ENCODE measurements at regions not wholly inside any gene's neighbourhood (a gene's known extent, or its start where the extent isn't known, plus 50 kb on each side); places are given as distances from the start of the nearest gene placed in this dataset.

- no peak overlapping the region for H3K27ac ChIP-seq
- TF ChIP-seq, protein P1, sequence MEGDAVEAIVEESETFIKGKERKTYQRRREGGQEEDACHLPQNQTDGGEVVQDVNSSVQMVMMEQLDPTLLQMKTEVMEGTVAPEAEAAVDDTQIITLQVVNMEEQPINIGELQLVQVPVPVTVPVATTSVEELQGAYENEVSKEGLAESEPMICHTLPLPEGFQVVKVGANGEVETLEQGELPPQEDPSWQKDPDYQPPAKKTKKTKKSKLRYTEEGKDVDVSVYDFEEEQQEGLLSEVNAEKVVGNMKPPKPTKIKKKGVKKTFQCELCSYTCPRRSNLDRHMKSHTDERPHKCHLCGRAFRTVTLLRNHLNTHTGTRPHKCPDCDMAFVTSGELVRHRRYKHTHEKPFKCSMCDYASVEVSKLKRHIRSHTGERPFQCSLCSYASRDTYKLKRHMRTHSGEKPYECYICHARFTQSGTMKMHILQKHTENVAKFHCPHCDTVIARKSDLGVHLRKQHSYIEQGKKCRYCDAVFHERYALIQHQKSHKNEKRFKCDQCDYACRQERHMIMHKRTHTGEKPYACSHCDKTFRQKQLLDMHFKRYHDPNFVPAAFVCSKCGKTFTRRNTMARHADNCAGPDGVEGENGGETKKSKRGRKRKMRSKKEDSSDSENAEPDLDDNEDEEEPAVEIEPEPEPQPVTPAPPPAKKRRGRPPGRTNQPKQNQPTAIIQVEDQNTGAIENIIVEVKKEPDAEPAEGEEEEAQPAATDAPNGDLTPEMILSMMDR (conservative IDR thresholded peaks at IDR 0.05) = no peak
Measured at GRCh38 chrX:27404366-27404765, 58.8 kb downstream of the PPP4R3C start.

DNA sequence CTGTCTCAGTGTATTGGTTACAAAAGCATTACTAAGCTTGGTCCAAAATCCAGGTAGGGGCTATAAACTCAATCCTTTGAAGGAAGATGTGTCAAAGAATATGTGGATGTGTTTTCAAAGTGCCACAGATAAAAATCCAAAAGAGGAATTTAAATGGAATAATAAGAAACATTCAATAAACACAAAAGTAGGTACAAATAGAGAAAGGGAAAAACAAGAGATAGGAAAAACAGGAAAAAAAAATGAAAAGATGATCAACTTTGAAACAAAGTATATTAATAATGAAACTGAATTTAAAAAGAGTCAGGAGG, 64.0 kb downstream of the PPP4R3C start:
- H3K27ac ChIP-seq = no peak overlapping the region
- TF ChIP-seq, protein P1 (conservative IDR thresholded peaks at IDR 0.05) = peak; percentile 25

DNA sequence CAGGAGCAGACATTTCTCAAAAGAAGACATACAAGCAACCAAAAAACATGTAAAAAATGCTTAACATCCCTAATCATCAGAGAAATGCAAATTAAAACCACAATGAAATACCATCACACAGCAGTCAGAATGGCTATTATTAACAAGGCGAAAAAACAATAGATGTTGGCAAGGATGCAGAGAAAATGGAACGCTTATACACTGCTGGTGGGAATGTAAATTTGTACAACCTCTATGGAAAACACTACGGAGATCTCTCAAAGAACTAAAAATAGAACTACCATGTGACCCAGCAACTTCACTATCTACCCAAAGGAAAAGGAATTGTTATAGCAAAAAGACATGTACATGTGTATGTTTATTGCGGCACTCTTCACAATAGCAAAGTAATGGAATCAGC, 71.5 kb downstream of the PPP4R3C start:
- no peak overlapping the region for H3K27ac ChIP-seq
- TF ChIP-seq, protein P1 (conservative IDR thresholded peaks at IDR 0.05) = no peak

DNA sequence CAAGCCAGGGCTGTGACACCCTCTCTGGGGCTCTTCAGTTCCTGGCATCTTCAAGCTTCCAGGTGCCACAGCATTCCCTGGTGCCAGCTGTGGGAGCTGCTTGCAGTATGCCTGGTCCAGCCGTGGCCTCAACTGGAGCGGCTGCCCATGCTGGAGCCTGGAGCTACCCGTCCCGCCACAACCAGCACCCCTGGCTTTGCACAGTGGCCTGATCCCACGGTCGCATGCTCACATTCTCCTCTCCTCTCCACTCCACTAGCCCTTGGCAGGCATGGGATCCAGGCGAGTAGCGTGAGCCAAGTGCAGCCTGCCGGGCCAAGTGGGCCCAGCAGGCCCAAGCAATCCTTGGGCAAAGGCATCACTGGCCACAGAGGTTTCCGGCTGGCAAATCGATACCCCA, 81.7 kb downstream of the PPP4R3C start:
- H3K27ac ChIP-seq = no peak overlapping the region
- TF ChIP-seq, protein P1 (conservative IDR thresholded peaks at IDR 0.05) = no peak

- TF ChIP-seq, protein P1 (conservative IDR thresholded peaks at IDR 0.05) = no peak
- no peak overlapping the region for H3K27ac ChIP-seq
Measured at GRCh38 chrX:27380163-27380845, 82.8 kb downstream of the PPP4R3C start.

DNA sequence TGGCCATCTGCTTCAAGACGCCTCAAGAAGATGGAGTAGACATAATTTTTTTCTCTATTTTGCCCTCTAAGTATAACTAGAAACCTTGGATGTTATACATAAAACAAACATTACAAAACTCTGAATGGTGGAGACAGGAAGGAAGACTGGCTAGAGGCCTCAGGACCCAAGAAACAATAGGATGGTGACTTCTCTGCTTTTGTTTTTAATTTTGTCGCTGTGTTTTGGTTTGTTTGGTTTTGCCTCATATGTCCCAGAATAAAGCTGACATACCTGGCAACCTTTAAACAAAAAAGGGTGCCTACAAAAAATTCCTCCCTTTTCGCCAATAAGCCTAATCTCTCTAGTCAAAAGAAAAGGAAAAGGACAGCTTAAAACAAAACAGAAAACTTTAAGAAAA, 109.1 kb downstream of the PPP4R3C start:
- H3K27ac ChIP-seq = no peak overlapping the region
- TF ChIP-seq, protein P1 (conservative IDR thresholded peaks at IDR 0.05) = no peak

DNA sequence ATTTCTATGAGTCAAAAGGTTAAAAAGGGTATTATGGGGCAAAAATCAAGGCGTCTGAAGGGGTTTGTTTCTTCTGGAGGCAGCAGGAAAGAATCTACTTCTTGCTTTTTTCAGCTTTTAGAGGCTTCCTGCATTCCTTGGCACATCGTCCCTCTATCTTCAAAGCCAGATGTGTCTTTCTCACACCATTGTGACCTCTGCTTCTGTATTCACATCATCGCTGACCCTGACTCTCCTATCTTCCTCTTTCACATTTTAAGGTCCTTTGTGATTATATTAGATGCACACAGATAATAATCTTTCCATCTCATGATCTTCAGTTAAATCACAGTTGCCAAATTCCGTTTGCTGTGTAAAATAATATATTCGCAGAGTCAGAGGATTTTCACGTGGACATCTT, 112.7 kb downstream of the PPP4R3C start:
- no peak overlapping the region for H3K27ac ChIP-seq
- TF ChIP-seq, protein P1 (conservative IDR thresholded peaks at IDR 0.05) = no peak

Data from VCaP (cell line).